ENCODE measurements at regions not wholly inside any gene's neighbourhood (a gene's known extent, or its start where the extent isn't known, plus 50 kb on each side); places are given as distances from the start of the nearest gene placed in this dataset.

GRCh38 chr1:60891765-60892164 lies 190.6 kb upstream of the NFIA start:
- no peaks in the 10 kb centered on the region for H3K36me3 ChIP-seq
- no peak for DNase-seq (ENCODE audit: low spot score in 2 of 2)
- no peaks in the 10 kb centered on the region for H3K9me3 ChIP-seq
- intact Hi-C loops (cut with DNase I; ENCODE audit: low total_unique reads) = no loop called here
- no peaks in the 10 kb centered on the region for H3K27me3 ChIP-seq
- no peak overlapping the region for H3K27ac ChIP-seq
- no peak overlapping the region for H3K4me3 ChIP-seq
- TF ChIP-seq POLR2A (IDR thresholded peaks at IDR 0.05) (no peak), POLR2AphosphoS5 (IDR thresholded peaks at IDR 0.05) (no peak)
- TF ChIP-seq, protein P1, sequence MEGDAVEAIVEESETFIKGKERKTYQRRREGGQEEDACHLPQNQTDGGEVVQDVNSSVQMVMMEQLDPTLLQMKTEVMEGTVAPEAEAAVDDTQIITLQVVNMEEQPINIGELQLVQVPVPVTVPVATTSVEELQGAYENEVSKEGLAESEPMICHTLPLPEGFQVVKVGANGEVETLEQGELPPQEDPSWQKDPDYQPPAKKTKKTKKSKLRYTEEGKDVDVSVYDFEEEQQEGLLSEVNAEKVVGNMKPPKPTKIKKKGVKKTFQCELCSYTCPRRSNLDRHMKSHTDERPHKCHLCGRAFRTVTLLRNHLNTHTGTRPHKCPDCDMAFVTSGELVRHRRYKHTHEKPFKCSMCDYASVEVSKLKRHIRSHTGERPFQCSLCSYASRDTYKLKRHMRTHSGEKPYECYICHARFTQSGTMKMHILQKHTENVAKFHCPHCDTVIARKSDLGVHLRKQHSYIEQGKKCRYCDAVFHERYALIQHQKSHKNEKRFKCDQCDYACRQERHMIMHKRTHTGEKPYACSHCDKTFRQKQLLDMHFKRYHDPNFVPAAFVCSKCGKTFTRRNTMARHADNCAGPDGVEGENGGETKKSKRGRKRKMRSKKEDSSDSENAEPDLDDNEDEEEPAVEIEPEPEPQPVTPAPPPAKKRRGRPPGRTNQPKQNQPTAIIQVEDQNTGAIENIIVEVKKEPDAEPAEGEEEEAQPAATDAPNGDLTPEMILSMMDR (IDR thresholded peaks at IDR 0.05) = no peak
- H3K4me1 ChIP-seq = no peaks in the 10 kb centered on the region

DNA sequence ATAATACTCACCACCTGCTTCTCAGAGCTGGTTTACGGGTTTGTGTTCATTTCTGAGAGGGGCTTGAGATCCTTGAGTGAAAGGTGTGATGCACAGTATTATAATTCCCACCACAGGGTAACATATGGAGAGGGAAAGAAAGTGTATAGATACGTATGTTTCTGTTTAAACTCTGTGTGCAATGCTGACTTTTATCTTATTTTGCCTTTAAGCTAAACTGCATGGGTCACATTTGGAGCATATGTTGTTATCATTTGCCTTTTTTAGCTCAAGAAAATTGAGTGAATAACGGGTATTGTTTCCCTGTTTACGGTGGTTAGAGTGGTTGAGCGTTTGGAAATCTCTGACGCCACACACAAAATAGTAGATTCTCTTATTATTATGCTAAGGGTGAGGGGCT lies 191.1 kb upstream of the NFIA start:
- no peak overlapping the region for H3K4me3 ChIP-seq
- H3K27ac ChIP-seq = no peak overlapping the region
- H3K27me3 ChIP-seq = no peaks in the 10 kb centered on the region
- intact Hi-C loops (cut with DNase I; ENCODE audit: low total_unique reads) = no loop called here
- TF ChIP-seq, protein P1 (IDR thresholded peaks at IDR 0.05) = no peak
- TF ChIP-seq POLR2A (IDR thresholded peaks at IDR 0.05) (no peak), POLR2AphosphoS5 (IDR thresholded peaks at IDR 0.05) (no peak)
- DNase-seq (ENCODE audit: low spot score in 2 of 2) = no peak
- no peaks in the 10 kb centered on the region for H3K9me3 ChIP-seq
- H3K4me1 ChIP-seq = no peaks in the 10 kb centered on the region
- H3K36me3 ChIP-seq = no peaks in the 10 kb centered on the region

DNA sequence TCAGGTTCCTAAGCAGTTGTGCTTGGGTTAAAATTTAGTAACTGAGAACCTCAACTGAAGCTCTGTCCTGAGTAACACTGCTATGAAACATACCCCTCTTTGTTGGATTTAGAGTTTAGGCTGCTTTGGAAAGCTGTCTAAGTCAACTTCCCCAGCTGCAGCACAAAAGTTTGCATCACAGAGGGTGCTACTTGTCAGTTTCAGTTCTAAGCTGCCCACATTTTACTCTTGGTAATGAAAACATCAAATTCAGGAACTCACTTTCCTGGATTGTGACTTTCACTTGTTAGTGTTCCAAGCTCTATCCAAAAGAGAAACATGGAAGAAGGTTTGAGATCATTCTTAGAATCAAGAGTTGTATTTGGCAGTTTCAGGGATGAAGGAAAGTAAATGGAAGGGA lies 191.7 kb upstream of the NFIA start:
- Histone ChIP-seq H3K4me1 (no peaks in the 10 kb centered on the region), H3K27me3 (no peaks in the 10 kb centered on the region), H3K9me3 (no peaks in the 10 kb centered on the region), H3K27ac (no peak overlapping the region), H3K4me3 (no peak overlapping the region), H3K36me3 (no peaks in the 10 kb centered on the region)
- TF ChIP-seq, protein P1 (IDR thresholded peaks at IDR 0.05) = no peak
- TF ChIP-seq POLR2A (IDR thresholded peaks at IDR 0.05) = no peak
- no peak for TF ChIP-seq POLR2AphosphoS5 (IDR thresholded peaks at IDR 0.05)
- intact Hi-C loops (cut with DNase I; ENCODE audit: low total_unique reads) = no loop called here
- DNase-seq (ENCODE audit: low spot score in 2 of 2) = no peak

GRCh38 chr1:60889709-60890108 lies 192.7 kb upstream of the NFIA start:
- H3K4me3 ChIP-seq = no peak overlapping the region
- H3K9me3 ChIP-seq = no peaks in the 10 kb centered on the region
- TF ChIP-seq POLR2AphosphoS5 (IDR thresholded peaks at IDR 0.05) = no peak
- no peak for TF ChIP-seq POLR2A (IDR thresholded peaks at IDR 0.05)
- TF ChIP-seq, protein P1 (IDR thresholded peaks at IDR 0.05) = no peak
- no peaks in the 10 kb centered on the region for H3K4me1 ChIP-seq
- no peaks in the 10 kb centered on the region for H3K36me3 ChIP-seq
- no peaks in the 10 kb centered on the region for H3K27me3 ChIP-seq
- DNase-seq (ENCODE audit: low spot score in 2 of 2) = no peak
- intact Hi-C loops (cut with DNase I; ENCODE audit: low total_unique reads) = no loop called here
- no peak overlapping the region for H3K27ac ChIP-seq

DNA sequence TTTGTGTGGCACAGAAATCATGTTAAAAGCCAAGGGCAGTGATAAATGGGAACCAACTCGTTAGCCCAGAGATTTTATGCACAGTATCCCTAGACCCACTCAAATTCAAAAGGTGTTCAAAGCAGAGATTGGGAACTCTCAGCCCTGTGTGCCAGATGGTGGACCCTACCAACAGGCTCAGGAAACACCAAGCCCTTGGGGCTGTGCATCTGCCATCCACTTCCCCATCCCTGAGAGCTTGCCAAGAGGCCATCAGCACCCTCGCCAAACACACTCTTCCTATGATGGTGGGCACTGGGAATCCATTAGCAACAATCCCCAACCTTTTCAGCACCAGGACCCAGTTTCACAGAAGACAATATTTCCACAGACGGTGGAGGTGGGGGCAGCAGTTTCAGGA lies 194.2 kb upstream of the NFIA start:
- Histone ChIP-seq H3K4me3 (no peak overlapping the region), H3K27ac (no peak overlapping the region), H3K4me1 (no peaks in the 10 kb centered on the region), H3K9me3 (no peaks in the 10 kb centered on the region), H3K27me3 (no peaks in the 10 kb centered on the region), H3K36me3 (no peaks in the 10 kb centered on the region)
- no peak for TF ChIP-seq POLR2AphosphoS5 (IDR thresholded peaks at IDR 0.05)
- TF ChIP-seq, protein P1 (IDR thresholded peaks at IDR 0.05) = no peak
- no peak for TF ChIP-seq POLR2A (IDR thresholded peaks at IDR 0.05)
- no peak for DNase-seq (ENCODE audit: low spot score in 2 of 2)
- intact Hi-C loops (cut with DNase I; ENCODE audit: low total_unique reads) = no loop called here

Measured in breast epithelium (tissue), 4 donors.